Keratinocyte (primary cell): ENCODE measurements at regions not wholly inside any gene's neighbourhood (a gene's known extent, or its start where the extent isn't known, plus 50 kb on each side); places are given as distances from the start of the nearest gene placed in this dataset.

ENCODE experiments used
- DNase-seq: peaks from one replicate; pipeline ENCODE4 v3.0.0-alpha.2; 2011; ENCODE audit warnings: low read depth, missing footprints, low spot score
- FAIRE-seq: peaks from 2 replicates; lab custom pipeline; 2011; peaks lifted over from hg19 to GRCh38; lab: Jason Lieb, UNC
- H2AFZ ChIP-seq: 2 replicates; pipeline ENCODE4 v1.6.0; 2012; ENCODE audit warnings: low read length, control low read depth, inconsistent platforms; ENCODE audit not compliant: control insufficient read depth
- H3K27ac ChIP-seq: 2 replicates; pipeline ENCODE4 v1.5.1; 2011; ENCODE audit warnings: low read length; ENCODE audit not compliant: control insufficient read depth, insufficient read depth
- H3K27me3 ChIP-seq: 3 replicates; pipeline ENCODE4 v1.6.0; 2011; ENCODE audit warnings: low read length; ENCODE audit not compliant: control insufficient read depth, insufficient read depth; ENCODE audit errors: extremely low read depth
- H3K36me3 ChIP-seq, 2 experiments: 2 replicates in 1 of 2; 3 replicates in 1 of 2; pipeline ENCODE4 v1.5.1; 2011; ENCODE audit warnings: low read length in 2 of 2, mild to moderate bottlenecking in 1 of 2; ENCODE audit not compliant: control insufficient read depth in 2 of 2, insufficient read depth in 2 of 2; ENCODE audit errors: extremely low read depth in 1 of 2
- H3K4me1 ChIP-seq: 3 replicates; pipeline ENCODE4 v1.5.1; 2011; ENCODE audit warnings: low read length; ENCODE audit not compliant: control insufficient read depth, insufficient read depth; ENCODE audit errors: extremely low read depth
- H3K4me2 ChIP-seq: 3 replicates; pipeline ENCODE4 v1.6.0; 2011; ENCODE audit warnings: low read depth, low read length; ENCODE audit not compliant: control insufficient read depth, insufficient read depth; ENCODE audit errors: extremely low read depth
- H3K4me3 ChIP-seq, 3 experiments: fragments of 200-600 bp in 1 of 3; sonication (generic) in 1 of 3; 2 replicates in 2 of 3; 3 replicates in 1 of 3; pipeline ENCODE4 v1.5.1; 2011 to 2016; ENCODE audit warnings: low read length in 3 of 3, mild to moderate bottlenecking in 3 of 3, control low read depth in 2 of 3, inconsistent platforms in 1 of 3, low read depth in 1 of 3, mixed read lengths in 1 of 3, mixed run types in 1 of 3, moderate library complexity in 1 of 3; ENCODE audit not compliant: control insufficient read depth in 2 of 3, insufficient read depth in 2 of 3; ENCODE audit errors: extremely low read depth in 1 of 3
- H3K79me2 ChIP-seq: 2 replicates; pipeline ENCODE4 v1.6.0; 2012; ENCODE audit warnings: low read length; ENCODE audit not compliant: control insufficient read depth, insufficient read depth
- H3K9ac ChIP-seq: 3 replicates; pipeline ENCODE4 v1.6.0; 2011; ENCODE audit warnings: low read length; ENCODE audit not compliant: control insufficient read depth, insufficient read depth; ENCODE audit errors: extremely low read depth
- H3K9me1 ChIP-seq: 3 replicates; pipeline ENCODE4 v1.6.0; 2011; ENCODE audit warnings: low read length; ENCODE audit not compliant: control insufficient read depth, insufficient read depth; ENCODE audit errors: extremely low read depth
- H3K9me3 ChIP-seq: 2 replicates; pipeline ENCODE4 v1.5.1; 2012; ENCODE audit warnings: low read depth, low read length; ENCODE audit not compliant: control insufficient read depth
- H4K20me1 ChIP-seq: 3 replicates; pipeline ENCODE4 v1.6.0; 2011; ENCODE audit warnings: low read length; ENCODE audit not compliant: control insufficient read depth, insufficient read depth; ENCODE audit errors: extremely low read depth
- EZH2 ChIP-seq: IDR thresholded peaks from one replicate; pipeline ENCODE4 v1.6.1; 2012; ENCODE audit warnings: inconsistent platforms, mild to moderate bottlenecking, low read length, moderate library complexity
- dilution Hi-C: fragments of 300-500 bp; cut with MboI; formaldehyde crosslinking; loops from one replicate; pipeline ENCODE4 v1.7.0; 2020; ENCODE audit warnings: low sequenced_read_pairs; ENCODE audit not compliant: extremely low pct_ligation_motif_present
- TF ChIP-seq, protein P1 (sequence below), 3 experiments: IDR thresholded peaks in 1 of 3; conservative IDR thresholded peaks in 1 of 3; optimal IDR thresholded peaks in 1 of 3; 2 replicates in 2 of 3; 3 replicates in 1 of 3; pipeline versions ENCODE3 to v1.5.1; 2011; ENCODE audit warnings: low read length in 3 of 3, mild to moderate bottlenecking in 3 of 3, moderate library complexity in 2 of 3, control low read depth in 1 of 3, inconsistent platforms in 1 of 3; ENCODE audit not compliant: insufficient read depth in 2 of 3; ENCODE audit errors: extremely low read depth in 1 of 3

DNA sequence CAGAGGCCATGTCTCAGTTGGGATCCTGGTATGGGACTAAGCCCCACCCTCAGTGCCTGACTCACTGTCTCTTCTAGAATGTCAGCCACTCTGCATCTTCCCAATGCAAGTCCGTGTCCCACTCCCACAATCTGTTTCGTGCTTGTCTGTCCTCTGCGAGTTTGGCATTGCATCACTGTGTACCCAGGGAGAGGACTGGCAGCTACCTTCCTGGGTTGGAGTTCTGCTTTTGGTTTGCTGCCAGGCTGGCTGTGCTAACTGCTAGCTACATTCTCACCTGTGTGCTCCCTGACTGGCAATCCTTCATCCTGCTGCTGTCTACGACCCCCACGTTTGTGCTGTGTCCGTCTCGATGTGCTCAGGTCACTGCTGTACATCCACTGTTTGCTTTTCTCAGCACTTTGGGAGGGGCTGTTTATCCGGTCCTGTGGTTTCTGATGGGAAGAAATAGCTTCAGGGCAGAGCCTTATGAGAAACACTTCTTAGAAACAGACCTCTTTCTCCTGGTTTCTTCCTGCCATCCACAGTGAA, 56.0 kb upstream of the GLI3 start:
- dilution Hi-C loops, result no loop called here

GRCh38 chr7:42289473-42289872, 52.5 kb upstream of the GLI3 start:
- Histone ChIP-seq H3K4me3 (no peak overlapping the region), H3K9me3 (no peaks in the 10 kb centered on the region), H3K4me1 (peaks cover 16% of the 10 kb centered on the region), H4K20me1 (no peaks in the 10 kb centered on the region), H3K79me2 (no peaks in the 10 kb centered on the region), H3K4me2 (no peak overlapping the region), H2AFZ (no peak overlapping the region), H3K36me3 (no peaks in the 10 kb centered on the region), H3K27ac (no peak overlapping the region), H3K9me1 (no peaks in the 10 kb centered on the region), H3K9ac (no peak overlapping the region), H3K27me3 (no peaks in the 10 kb centered on the region)
- dilution Hi-C loops, result no loop called here
- FAIRE-seq (no peak), DNase-seq (no peak)
- TF ChIP-seq, protein P1, sequence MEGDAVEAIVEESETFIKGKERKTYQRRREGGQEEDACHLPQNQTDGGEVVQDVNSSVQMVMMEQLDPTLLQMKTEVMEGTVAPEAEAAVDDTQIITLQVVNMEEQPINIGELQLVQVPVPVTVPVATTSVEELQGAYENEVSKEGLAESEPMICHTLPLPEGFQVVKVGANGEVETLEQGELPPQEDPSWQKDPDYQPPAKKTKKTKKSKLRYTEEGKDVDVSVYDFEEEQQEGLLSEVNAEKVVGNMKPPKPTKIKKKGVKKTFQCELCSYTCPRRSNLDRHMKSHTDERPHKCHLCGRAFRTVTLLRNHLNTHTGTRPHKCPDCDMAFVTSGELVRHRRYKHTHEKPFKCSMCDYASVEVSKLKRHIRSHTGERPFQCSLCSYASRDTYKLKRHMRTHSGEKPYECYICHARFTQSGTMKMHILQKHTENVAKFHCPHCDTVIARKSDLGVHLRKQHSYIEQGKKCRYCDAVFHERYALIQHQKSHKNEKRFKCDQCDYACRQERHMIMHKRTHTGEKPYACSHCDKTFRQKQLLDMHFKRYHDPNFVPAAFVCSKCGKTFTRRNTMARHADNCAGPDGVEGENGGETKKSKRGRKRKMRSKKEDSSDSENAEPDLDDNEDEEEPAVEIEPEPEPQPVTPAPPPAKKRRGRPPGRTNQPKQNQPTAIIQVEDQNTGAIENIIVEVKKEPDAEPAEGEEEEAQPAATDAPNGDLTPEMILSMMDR (optimal IDR thresholded peaks at IDR 0.05 in 1 of 3, IDR thresholded peaks at IDR 0.05 in 1 of 3, conservative IDR thresholded peaks at IDR 0.05 in 1 of 3; ENCODE audit: extremely low read depth in 1 of 3, insufficient read depth in 2 of 3, low read length in 3 of 3), result no peak
- TF ChIP-seq EZH2, result no peak

More for the DNA sequence above, 56.0 kb upstream of the GLI3 start:
- peaks cover 16% of the 10 kb centered on the region for H3K4me1 ChIP-seq
- peak overlapping the region in 2 of 3 experiments; percentile 29 to 53 for H3K4me3 ChIP-seq
- peak overlapping the region; percentile 62 for H3K27ac ChIP-seq
- FAIRE-seq (peak; percentile 96), DNase-seq (peak; percentile 82)
- H4K20me1 ChIP-seq, result no peaks in the 10 kb centered on the region
- no peaks in the 10 kb centered on the region for H3K27me3 ChIP-seq
- H3K9ac ChIP-seq, result peak overlapping the region; percentile 22
- H3K9me3 ChIP-seq, result no peaks in the 10 kb centered on the region
- no peaks in the 10 kb centered on the region for H3K79me2 ChIP-seq
- H3K4me2 ChIP-seq, result peak overlapping the region; percentile 89
- no peaks in the 10 kb centered on the region for H3K36me3 ChIP-seq
- H3K9me1 ChIP-seq, result no peaks in the 10 kb centered on the region
- H2AFZ ChIP-seq, result peak overlapping the region; percentile 93
- TF ChIP-seq EZH2, result no peak
- TF ChIP-seq, protein P1 (optimal IDR thresholded peaks at IDR 0.05 in 1 of 3, IDR thresholded peaks at IDR 0.05 in 1 of 3, conservative IDR thresholded peaks at IDR 0.05 in 1 of 3; ENCODE audit: extremely low read depth in 1 of 3, insufficient read depth in 2 of 3, low read length in 3 of 3), result no peak
